H1 (cell line): ENCODE measurements at regions not wholly inside any gene's neighbourhood (a gene's known extent, or its start where the extent isn't known, plus 50 kb on each side); places are given as distances from the start of the nearest gene placed in this dataset.

Experiments
- CTCF ChIA-PET: fragments of 300-600 bp; sonication (Branson Sonifier 250); formaldehyde crosslinking; loops from one replicate; lab custom pipeline; 2021; ENCODE audit not compliant: partially characterized antibody; lab: Charles Lee
- POLR2A ChIA-PET: fragments of 300-600 bp; sonication (Branson Sonifier 250); formaldehyde crosslinking; loops from one replicate; lab custom pipeline; 2021; ENCODE audit warnings: inconsistent platforms; ENCODE audit not compliant: partially characterized antibody; lab: Charles Lee
- DNase-seq, 2 experiments: peaks; one replicate each; pipeline versions ENCODE4 v3.0.0 to v3.0.0-alpha.2; 2010 to 2022; ENCODE audit warnings: low spot score in 2 of 2, low read depth in 1 of 2, mixed read lengths in 1 of 2
- FAIRE-seq: peaks from 2 replicates; lab custom pipeline; 2011; peaks lifted over from hg19 to GRCh38; lab: Jason Lieb, UNC
- H2AFZ ChIP-seq: 2 replicates; pipeline ENCODE4 v1.8.1; 2012; ENCODE audit warnings: low read length, inconsistent platforms
- H2AK5ac ChIP-seq: 2 replicates; pipeline ENCODE4 v1.6.1; 2013; ENCODE audit warnings: low read depth, low read length
- H2BK120ac ChIP-seq: replicated peaks from 2 replicates; pipeline ENCODE3; 2013; ENCODE audit warnings: low read depth, low read length, inconsistent platforms
- H2BK12ac ChIP-seq: 2 replicates; pipeline ENCODE4 v1.6.1; 2013; ENCODE audit warnings: low read depth, low read length
- H2BK15ac ChIP-seq: 2 replicates; pipeline ENCODE4 v1.6.1; 2013; ENCODE audit warnings: low read length
- H2BK20ac ChIP-seq: 2 replicates; pipeline ENCODE4 v1.6.1; 2013; ENCODE audit warnings: low read length
- H2BK5ac ChIP-seq: 2 replicates; pipeline ENCODE4 v1.6.1; 2013; ENCODE audit warnings: low read depth, low read length
- H3K14ac ChIP-seq: 2 replicates; pipeline ENCODE4 v1.6.1; 2013; ENCODE audit warnings: inconsistent platforms; ENCODE audit not compliant: insufficient read length
- H3K18ac ChIP-seq: 2 replicates; pipeline ENCODE4 v1.6.1; 2013; ENCODE audit warnings: low read length; ENCODE audit errors: extremely low read depth
- H3K23ac ChIP-seq: 2 replicates; pipeline ENCODE4 v1.6.1; 2013; ENCODE audit warnings: inconsistent platforms; ENCODE audit not compliant: insufficient read length
- H3K23me2 ChIP-seq: 2 replicates; pipeline ENCODE4 v1.6.1; 2013; ENCODE audit warnings: low read depth, low read length
- H3K27ac ChIP-seq: 2 replicates; pipeline ENCODE4 v1.6.1; 2011; ENCODE audit warnings: low read depth, low read length, inconsistent platforms
- H3K27me3 ChIP-seq, 4 experiments: replicated peaks in 1 of 4; 1 replicate in 1 of 4; 2 replicates in 3 of 4; pipeline versions ENCODE4 v1.6.1 to v1.8.1; 2011 to 2013; ENCODE audit warnings: low read length in 3 of 4, mild to moderate bottlenecking in 3 of 4, inconsistent platforms in 2 of 4, mixed read lengths in 2 of 4, moderate library complexity in 1 of 4; ENCODE audit not compliant: control insufficient read depth in 3 of 4, insufficient read depth in 3 of 4; ENCODE audit errors: extremely low read depth in 1 of 4
- H3K36me3 ChIP-seq, 4 experiments: 2 replicates each; pipeline versions ENCODE4 v1.6.1 to v1.8.1; 2011 to 2013; ENCODE audit warnings: mild to moderate bottlenecking in 4 of 4, low read length in 3 of 4, moderate library complexity in 2 of 4, control low read depth in 1 of 4, inconsistent platforms in 1 of 4; ENCODE audit not compliant: insufficient read depth in 4 of 4, control insufficient read depth in 2 of 4
- H3K4ac ChIP-seq: replicated peaks from 2 replicates; pipeline ENCODE3; 2013; ENCODE audit warnings: low read length, low read depth, mixed read lengths, inconsistent platforms; ENCODE audit not compliant: insufficient read length
- H3K4me1 ChIP-seq, 4 experiments: replicated peaks in 1 of 4; 1 replicate in 1 of 4; 2 replicates in 3 of 4; pipeline versions ENCODE4 v1.6.1 to v1.8.1; 2011 to 2013; ENCODE audit warnings: low read length in 3 of 4, inconsistent platforms in 2 of 4, mixed read lengths in 1 of 4; ENCODE audit not compliant: insufficient read depth in 4 of 4, control insufficient read depth in 3 of 4
- H3K4me2 ChIP-seq, 2 experiments: 2 replicates each; pipeline versions ENCODE4 v1.6.1 to v1.8.1; 2011 to 2013; ENCODE audit warnings: low read depth in 2 of 2, low read length in 2 of 2, control low read depth in 1 of 2, inconsistent platforms in 1 of 2, mild to moderate bottlenecking in 1 of 2; ENCODE audit not compliant: insufficient read depth in 1 of 2
- H3K4me3 ChIP-seq, 4 experiments: fragments of 200-600, 300-600 bp in 1 of 4; sonication (generic), shearing (Covaris generic), sonication (Bioruptor Twin) in 1 of 4; 2 replicates each; pipeline versions ENCODE4 v1.5.1 to v1.8.1; 2011 to 2016; ENCODE audit warnings: low read length in 4 of 4, low read depth in 3 of 4, control low read depth in 2 of 4, inconsistent platforms in 2 of 4, mild to moderate bottlenecking in 2 of 4, mixed read lengths in 1 of 4, moderate library complexity in 1 of 4; ENCODE audit not compliant: insufficient read depth in 2 of 4; ENCODE audit errors: extremely low read depth in 1 of 4
- H3K56ac ChIP-seq: replicated peaks from 2 replicates; pipeline ENCODE3; 2013; ENCODE audit warnings: low read depth, mild to moderate bottlenecking, mixed read lengths, low read length, inconsistent platforms; ENCODE audit not compliant: insufficient read length
- H3K79me1 ChIP-seq: 2 replicates; pipeline ENCODE4 v1.6.1; 2013; ENCODE audit warnings: low read depth, low read length, control low read depth
- H3K79me2 ChIP-seq, 2 experiments: 2 replicates each; pipeline versions ENCODE4 v1.6.1 to v1.8.1; 2012 to 2013; ENCODE audit warnings: low read length in 2 of 2, mild to moderate bottlenecking in 2 of 2, inconsistent platforms in 1 of 2; ENCODE audit not compliant: insufficient read depth in 2 of 2, control insufficient read depth in 1 of 2
- H3K9ac ChIP-seq, 4 experiments: replicated peaks in 1 of 4; 1 replicate in 1 of 4; 2 replicates in 3 of 4; pipeline versions ENCODE4 v1.6.1 to v1.8.1; 2011 to 2013; ENCODE audit warnings: low read depth in 3 of 4, low read length in 3 of 4, control low read depth in 2 of 4, mild to moderate bottlenecking in 2 of 4, moderate library complexity in 2 of 4, inconsistent platforms in 1 of 4; ENCODE audit errors: extremely low read depth in 1 of 4
- H3K9me3 ChIP-seq, 2 experiments: 2 replicates each; pipeline versions ENCODE4 v1.6.1 to v1.8.1; 2012 to 2013; ENCODE audit warnings: mild to moderate bottlenecking in 2 of 2, moderate library complexity in 2 of 2, control low read depth in 1 of 2, inconsistent platforms in 1 of 2, low read depth in 1 of 2, low read length in 1 of 2, mixed read lengths in 1 of 2; ENCODE audit not compliant: insufficient read depth in 2 of 2
- H4K20me1 ChIP-seq, 2 experiments: replicated peaks in 1 of 2; 2 replicates each; pipeline versions ENCODE3 to v1.8.1; 2011 to 2013; ENCODE audit warnings: inconsistent platforms in 2 of 2, low read length in 2 of 2, mild to moderate bottlenecking in 1 of 2; ENCODE audit not compliant: insufficient read depth in 2 of 2, control insufficient read depth in 1 of 2
- H4K5ac ChIP-seq: 2 replicates; pipeline ENCODE4 v1.6.1; 2013; ENCODE audit warnings: low read length, low read depth, mixed read lengths, inconsistent platforms; ENCODE audit not compliant: insufficient read length
- H4K8ac ChIP-seq: 2 replicates; pipeline ENCODE4 v1.8.0; 2013; ENCODE audit warnings: mild to moderate bottlenecking, moderate library complexity, low read length, inconsistent platforms; ENCODE audit not compliant: insufficient read depth; ENCODE audit errors: extremely low read depth
- H4K91ac ChIP-seq: replicated peaks from 2 replicates; pipeline ENCODE3; 2013; ENCODE audit warnings: low read length, mixed read lengths, inconsistent platforms; ENCODE audit not compliant: insufficient read length
- CHD7 ChIP-seq: fragments of 300-600 bp; sonication (generic); IDR thresholded peaks from 2 replicates; pipeline ENCODE4 v1.7.1; 2012; ENCODE audit warnings: low read length, moderate library complexity, mild to moderate bottlenecking, inconsistent platforms; ENCODE audit not compliant: insufficient replicate concordance
- WGBS, 2 experiments: shearing (Covaris generic) in 1 of 2; methylation state at CpG; one replicate each; pipeline versions ENCODE4 v1.1.6 to v1.1.7; 2013 to 2015; ENCODE audit warnings: low lambda C conversion rate in 2 of 2, mixed read lengths in 2 of 2, inconsistent platforms in 1 of 2, low coverage in 1 of 2, missing lambda C conversion rate in 1 of 2; ENCODE audit not compliant: insufficient replicate concordance in 2 of 2, insufficient coverage in 1 of 2, insufficient read length in 1 of 2; ENCODE audit errors: extremely low coverage in 1 of 2, missing lambda C conversion rate in 1 of 2; 5-methylcytosine and 5-hydroxymethylcytosine counted together

- H3K36me3 ChIP-seq, result no peaks in the 10 kb centered on the region
- H3K23me2 ChIP-seq, result no peaks in the 10 kb centered on the region
- 95% methylated on average over 1 of the region's 1 CpG; no CpG with 5 or more reads in 1 of the 2 experiments for WGBS, 2 experiments
- POLR2A ChIA-PET, result no interaction called here
- no peak overlapping the region for H2AFZ ChIP-seq
- no peak overlapping the region for H2AK5ac ChIP-seq
- no peak overlapping the region for H3K9ac ChIP-seq
- no peak overlapping the region for H2BK12ac ChIP-seq
- H3K27me3 ChIP-seq, result no peaks in the 10 kb centered on the region
- no peak overlapping the region for H3K4me3 ChIP-seq
- no peak overlapping the region for H2BK120ac ChIP-seq
- no peak overlapping the region for H3K56ac ChIP-seq
- H3K79me1 ChIP-seq, result no peaks in the 10 kb centered on the region
- no peak overlapping the region for H3K18ac ChIP-seq
- H4K91ac ChIP-seq, result no peak overlapping the region
- H4K20me1 ChIP-seq, result no peaks in the 10 kb centered on the region
- H3K4me1 ChIP-seq, result no peaks in the 10 kb centered on the region
- H3K9me3 ChIP-seq, result no peaks in the 10 kb centered on the region
- CTCF ChIA-PET, result no interaction called here
- no peak overlapping the region for H2BK15ac ChIP-seq
- no peak overlapping the region for H3K27ac ChIP-seq
- no peaks in the 10 kb centered on the region for H3K79me2 ChIP-seq
- H3K23ac ChIP-seq, result no peak overlapping the region
- H3K4me2 ChIP-seq, result no peak overlapping the region
- no peak overlapping the region for H2BK20ac ChIP-seq
- no peak overlapping the region for H4K5ac ChIP-seq
- DNase-seq, result no peak
- no peak overlapping the region for H4K8ac ChIP-seq
- H2BK5ac ChIP-seq, result no peak overlapping the region
- no peak overlapping the region for H3K4ac ChIP-seq
- H3K14ac ChIP-seq, result no peak overlapping the region
- no peak for FAIRE-seq
- TF ChIP-seq CHD7, result no peak
Measured at GRCh38 chr2:49251766-49252165, 97.5 kb upstream of the FSHR start.
